ENCODE measurements at regions not wholly inside any gene's neighbourhood (a gene's known extent, or its start where the extent isn't known, plus 50 kb on each side); places are given as distances from the start of the nearest gene placed in this dataset.
"Not testable (repeated sequence)": the region's sequence is repeated elsewhere in the genome, so short reads cannot be mapped to it uniquely, and the experiment has no call there.

DNA sequence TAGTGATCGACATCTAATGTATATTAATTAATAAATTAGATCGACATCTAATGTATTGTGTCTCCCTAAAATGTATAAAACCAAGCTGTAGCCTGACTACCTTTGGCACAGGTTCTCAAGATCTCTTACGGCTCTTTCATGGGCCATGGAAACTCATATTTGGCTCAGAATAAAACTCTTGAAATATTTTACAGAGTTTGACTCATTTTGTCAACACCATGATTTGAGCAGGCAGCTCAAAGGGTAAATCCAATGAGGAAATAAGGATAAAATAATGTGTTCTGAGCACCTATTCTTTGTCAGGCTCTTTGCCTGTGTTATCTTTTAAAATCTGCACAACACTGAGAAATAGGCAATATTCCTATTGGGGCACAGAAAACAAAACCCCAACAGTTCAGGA lies 223.4 kb upstream of the DUSP10 start:
- DNase-seq = no peak

- no peak for DNase-seq
Observed at GRCh38 chr1:221963742-221964141, 221.9 kb upstream of the DUSP10 start.

GRCh38 chr1:221962385-221962784 lies 220.5 kb upstream of the DUSP10 start:
- no peak for DNase-seq

GRCh38 chr1:221961532-221962292 lies 219.8 kb upstream of the DUSP10 start:
- DNase-seq = no peak

DNA sequence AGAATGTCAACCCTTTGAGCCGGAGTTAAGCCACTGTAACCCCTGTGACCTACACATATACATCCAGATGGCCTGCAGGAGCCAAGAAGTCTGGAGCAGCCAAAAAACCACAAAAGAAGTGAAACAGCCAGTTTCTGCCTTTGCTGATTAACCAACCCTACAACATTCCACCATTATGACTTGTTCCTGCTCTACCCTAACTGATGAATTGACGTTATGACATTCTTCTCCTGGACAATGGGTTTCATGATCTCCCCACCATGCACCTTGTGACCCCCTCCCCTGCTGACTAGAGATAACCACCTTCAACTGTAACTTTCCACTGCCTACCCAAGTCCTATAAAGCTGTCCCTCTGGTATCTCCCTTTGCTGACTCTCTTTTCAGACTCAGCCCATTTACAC lies 216.3 kb upstream of the DUSP10 start:
- not testable (repeated sequence) for DNase-seq

GRCh38 chr1:221957350-221957749 lies 215.5 kb upstream of the DUSP10 start:
- not testable (repeated sequence) for DNase-seq

GRCh38 chr1:221949996-221950395 lies 208.1 kb upstream of the DUSP10 start:
- no peak for DNase-seq

- DNase-seq = no peak
Observed at GRCh38 chr1:221948459-221948858, 206.6 kb upstream of the DUSP10 start.

- DNase-seq = no peak
Observed at GRCh38 chr1:221947731-221948130, 205.8 kb upstream of the DUSP10 start.

DNA sequence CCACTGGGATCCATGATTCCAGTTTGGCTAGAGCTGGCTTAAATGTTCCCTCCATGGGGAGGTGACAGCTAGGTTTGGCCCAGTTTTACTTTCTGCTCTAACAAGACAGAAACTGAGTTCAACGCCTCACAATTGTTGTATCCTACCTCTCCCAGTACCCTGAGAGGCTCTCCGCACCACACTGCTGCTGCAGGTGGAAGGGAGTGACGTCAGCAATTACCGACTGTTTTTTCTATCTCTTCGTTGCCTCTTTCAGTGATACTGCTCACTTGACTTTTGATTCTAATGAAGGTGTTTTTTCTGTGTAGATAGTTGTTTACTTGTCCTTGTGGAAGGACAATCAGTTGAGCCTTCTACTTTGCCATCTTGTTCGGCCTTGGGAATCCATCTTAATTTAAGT lies 204.9 kb upstream of the DUSP10 start:
- DNase-seq = no peak

DNA sequence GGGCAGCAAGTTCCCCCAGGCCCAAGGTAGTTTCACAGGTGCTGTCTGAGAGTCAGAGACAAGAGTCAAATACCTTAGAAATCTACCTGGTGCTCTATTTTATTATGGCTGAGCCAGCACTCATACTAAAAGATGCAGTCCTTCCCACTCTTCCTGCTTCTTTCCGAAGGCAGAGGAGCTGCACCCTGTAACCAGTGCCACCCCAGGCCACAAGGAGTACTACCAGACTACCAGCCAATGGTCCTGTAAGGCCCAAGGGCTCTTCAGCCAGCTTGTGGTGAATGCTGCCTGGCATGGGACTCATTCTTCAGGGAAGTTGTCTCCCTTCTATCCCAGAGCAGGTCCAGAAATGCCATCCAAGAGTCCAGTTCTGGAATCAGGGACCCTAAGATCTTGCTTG lies 203.8 kb upstream of the DUSP10 start:
- no peak for DNase-seq

GRCh38 chr1:221944247-221944870 lies 202.5 kb upstream of the DUSP10 start:
- no peak for DNase-seq

DNA sequence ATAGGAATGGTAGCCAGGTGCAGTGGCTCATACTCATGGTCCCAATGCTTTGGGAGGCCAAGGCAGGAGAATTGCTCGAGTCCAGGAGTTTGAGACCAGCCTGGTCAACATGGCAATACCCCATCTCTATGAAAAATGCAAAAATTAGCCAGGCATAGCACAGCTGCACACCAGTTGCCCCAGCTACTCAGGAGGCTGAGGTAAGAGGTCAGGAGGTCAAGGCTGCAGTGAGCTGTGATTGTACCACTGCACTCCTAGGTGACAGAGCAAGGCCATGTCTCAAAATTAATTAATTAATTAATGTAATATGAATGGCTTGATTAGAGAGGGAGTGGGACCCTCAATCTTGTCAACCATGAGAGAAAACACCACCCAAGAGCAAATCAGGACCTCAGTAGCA lies 198.7 kb upstream of the DUSP10 start:
- no peak for DNase-seq

DNA sequence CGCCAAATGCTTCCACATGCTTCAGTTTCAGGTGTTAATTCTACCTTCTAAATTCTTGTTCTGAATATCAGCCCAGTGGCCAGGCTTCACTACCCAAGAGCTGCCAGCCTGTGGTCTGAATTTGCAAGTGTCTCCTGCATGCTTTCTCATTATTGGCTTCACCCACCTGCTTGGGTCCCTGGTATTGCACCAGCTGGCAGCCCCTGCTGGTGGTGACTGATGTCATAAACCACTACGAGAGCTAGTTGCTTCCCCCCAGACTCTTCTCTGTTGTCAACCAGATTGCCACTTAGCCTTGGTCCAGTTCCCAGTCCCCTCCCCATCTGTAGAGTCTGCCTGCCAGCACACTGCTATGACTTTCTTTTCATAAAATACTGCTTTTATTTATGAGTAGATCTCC lies 197.7 kb upstream of the DUSP10 start:
- DNase-seq = peak; percentile 7

GRCh38 chr1:221937155-221937953 lies 195.5 kb upstream of the DUSP10 start:
- DNase-seq = no peak

DNA sequence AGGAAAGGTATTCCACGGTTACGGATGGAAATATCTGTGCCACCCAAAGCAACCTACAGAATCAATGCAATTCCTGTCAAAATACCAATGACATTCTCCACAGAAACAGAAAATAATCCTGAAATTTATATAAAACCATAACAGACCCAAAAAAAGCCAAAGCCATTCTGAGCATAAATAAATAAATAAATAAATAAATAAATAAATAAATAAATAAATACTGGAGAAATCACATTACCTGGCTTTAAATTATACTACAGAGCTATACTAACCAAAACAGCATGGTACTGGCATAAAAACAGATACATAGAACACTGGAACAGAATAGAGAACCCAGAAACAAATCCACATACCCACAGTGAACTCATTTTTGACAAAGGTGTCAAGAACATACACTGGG lies 191.9 kb upstream of the DUSP10 start:
- DNase-seq = no peak

DNA sequence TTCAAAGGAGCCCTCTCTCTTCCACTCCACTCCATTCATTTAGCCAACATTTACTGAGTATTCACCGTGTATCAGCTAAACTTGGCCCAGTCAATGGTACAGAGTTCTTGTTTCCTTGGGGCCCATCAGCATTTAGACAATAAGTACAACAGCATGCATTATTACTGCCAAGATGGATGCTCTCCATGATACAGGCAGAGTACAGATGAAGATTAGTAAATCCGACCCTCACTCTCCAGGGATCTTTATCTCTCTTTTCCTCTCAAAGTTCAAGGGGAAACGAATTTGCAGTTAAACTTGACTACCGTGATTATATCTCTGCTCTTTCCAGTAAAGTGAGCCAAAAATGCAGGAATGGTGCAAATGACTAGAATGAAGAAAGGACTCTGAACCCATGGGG lies 184.6 kb upstream of the DUSP10 start:
- peak; percentile 24 for DNase-seq

DNA sequence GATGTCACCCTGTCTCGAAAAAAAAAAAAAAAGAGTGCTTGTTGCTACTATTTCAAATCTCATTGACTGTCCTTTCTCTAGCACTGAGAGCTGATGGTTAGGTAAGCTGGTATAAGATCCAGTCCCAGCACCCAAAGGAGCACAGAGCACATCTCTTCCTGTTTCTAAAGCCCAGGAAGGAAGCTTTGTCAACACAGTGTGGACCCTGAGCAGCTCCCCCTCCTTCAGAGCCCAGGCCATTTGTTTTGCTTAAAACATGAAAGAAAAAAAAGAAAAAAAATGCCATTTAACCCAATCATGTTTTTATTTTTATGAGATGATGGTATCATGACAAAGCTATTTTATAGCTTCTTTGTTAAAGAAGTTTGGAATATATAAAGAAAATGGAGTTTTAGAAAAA lies 184.1 kb upstream of the DUSP10 start:
- no peak for DNase-seq

GRCh38 chr1:221923929-221924598 lies 182.2 kb upstream of the DUSP10 start:
- no peak for DNase-seq

DNA sequence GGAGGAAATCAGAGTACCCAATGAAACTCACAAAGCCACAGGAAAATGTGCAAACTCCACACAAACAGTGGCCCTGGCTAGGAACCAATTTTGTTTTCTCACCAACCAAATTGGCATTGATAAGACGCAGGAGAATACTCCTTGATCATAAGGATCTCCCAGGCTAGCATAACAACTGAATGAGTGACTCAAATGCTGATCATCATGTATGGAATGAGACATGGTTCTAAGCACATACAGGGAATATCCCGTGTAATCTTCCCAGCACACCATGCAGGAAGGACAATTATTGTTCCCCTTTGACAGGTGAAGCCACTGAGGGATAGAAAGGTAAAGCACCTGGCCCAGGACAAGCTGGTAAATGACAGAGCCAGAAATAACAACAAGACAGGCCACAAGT lies 180.0 kb upstream of the DUSP10 start:
- DNase-seq = no peak

DNA sequence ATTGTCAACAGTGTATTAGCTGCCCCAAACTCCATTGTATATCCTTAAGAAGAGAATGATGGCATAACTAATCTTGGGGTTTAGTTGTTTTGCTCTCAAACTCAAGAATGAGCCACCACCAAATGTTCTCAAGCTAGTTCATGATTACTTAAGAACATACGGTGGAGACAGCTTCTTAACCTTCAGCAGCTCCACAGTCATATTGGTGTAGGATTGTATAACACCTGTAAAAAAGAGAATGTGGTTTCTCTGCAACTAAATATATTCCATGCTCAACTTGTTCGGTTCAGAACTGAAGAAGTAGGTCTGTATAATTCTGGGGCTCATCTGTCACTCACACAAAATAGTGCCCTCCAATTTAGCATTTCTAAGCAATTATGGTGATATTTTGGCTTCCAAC lies 177.9 kb upstream of the DUSP10 start:
- DNase-seq = no peak

DNA sequence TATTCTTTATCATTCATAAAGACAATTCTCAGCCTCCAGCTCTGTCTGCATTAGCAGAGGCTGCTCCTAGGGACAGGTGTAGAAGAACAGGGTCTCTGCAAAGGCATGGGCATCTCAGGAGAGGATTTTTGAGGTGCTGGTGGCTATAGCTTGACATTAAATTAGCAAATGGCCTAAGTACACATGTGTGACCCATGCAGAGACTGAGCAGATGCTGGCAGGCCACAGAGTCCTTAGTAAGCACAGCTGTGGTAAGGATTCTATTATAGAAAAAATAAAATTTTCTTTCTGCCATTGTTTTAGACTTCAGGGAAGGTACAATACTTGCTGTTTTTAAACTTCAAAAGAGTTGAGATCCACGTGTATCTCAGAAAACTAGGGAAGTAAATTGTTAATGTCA lies 177.5 kb upstream of the DUSP10 start:
- no peak for DNase-seq
